Type B pancreatic cell (in vitro differentiated cells): ENCODE measurements at regions not wholly inside any gene's neighbourhood (a gene's known extent, or its start where the extent isn't known, plus 50 kb on each side); places are given as distances from the start of the nearest gene placed in this dataset.
A peak's percentile ranks its signal among the peaks of the same experiment; 100 is the strongest.
"Not testable (repeated sequence)": the region's sequence is repeated elsewhere in the genome, so short reads cannot be mapped to it uniquely, and the experiment has no call there.

Experiments
- DNase-seq: peaks from one replicate; pipeline ENCODE4 v3.0.0; 2021; ENCODE audit warnings: mixed read lengths; ENCODE audit not compliant: unreplicated experiment; ENCODE audit errors: extremely low spot score
- H3K27ac Mint-ChIP-seq: 2 replicates; pipeline ENCODE4 v1.8.0; 2021; ENCODE audit warnings: mild to moderate bottlenecking, mixed read lengths
- H3K27me3 Mint-ChIP-seq: 2 replicates; pipeline ENCODE4 v1.8.0; 2021; ENCODE audit warnings: mixed read lengths
- H3K36me3 Mint-ChIP-seq: 2 replicates; pipeline ENCODE4 v1.8.0; 2021; ENCODE audit warnings: mixed read lengths
- H3K4me1 Mint-ChIP-seq: one replicate; pipeline ENCODE4 v1.8.0; 2021; ENCODE audit warnings: mixed read lengths; ENCODE audit not compliant: unreplicated experiment
- H3K4me3 Mint-ChIP-seq: 2 replicates; pipeline ENCODE4 v1.8.0; 2021; ENCODE audit warnings: mild to moderate bottlenecking, mixed read lengths
- H3K9me3 Mint-ChIP-seq: 2 replicates; pipeline ENCODE4 v1.8.0; 2021; ENCODE audit warnings: mixed read lengths
- TF ChIP-seq, protein P1 (sequence below): fragments of 200-600 bp; sonication (generic); conservative IDR thresholded peaks from 2 replicates; pipeline ENCODE4 v1.5.0; 2021; ENCODE audit warnings: antibody characterized with exemption, mild to moderate bottlenecking

GRCh38 chr2:14778015-14778414, 145.5 kb downstream of the LRATD1 start:
- TF ChIP-seq, protein P1, sequence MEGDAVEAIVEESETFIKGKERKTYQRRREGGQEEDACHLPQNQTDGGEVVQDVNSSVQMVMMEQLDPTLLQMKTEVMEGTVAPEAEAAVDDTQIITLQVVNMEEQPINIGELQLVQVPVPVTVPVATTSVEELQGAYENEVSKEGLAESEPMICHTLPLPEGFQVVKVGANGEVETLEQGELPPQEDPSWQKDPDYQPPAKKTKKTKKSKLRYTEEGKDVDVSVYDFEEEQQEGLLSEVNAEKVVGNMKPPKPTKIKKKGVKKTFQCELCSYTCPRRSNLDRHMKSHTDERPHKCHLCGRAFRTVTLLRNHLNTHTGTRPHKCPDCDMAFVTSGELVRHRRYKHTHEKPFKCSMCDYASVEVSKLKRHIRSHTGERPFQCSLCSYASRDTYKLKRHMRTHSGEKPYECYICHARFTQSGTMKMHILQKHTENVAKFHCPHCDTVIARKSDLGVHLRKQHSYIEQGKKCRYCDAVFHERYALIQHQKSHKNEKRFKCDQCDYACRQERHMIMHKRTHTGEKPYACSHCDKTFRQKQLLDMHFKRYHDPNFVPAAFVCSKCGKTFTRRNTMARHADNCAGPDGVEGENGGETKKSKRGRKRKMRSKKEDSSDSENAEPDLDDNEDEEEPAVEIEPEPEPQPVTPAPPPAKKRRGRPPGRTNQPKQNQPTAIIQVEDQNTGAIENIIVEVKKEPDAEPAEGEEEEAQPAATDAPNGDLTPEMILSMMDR: no peak
- Mint-ChIP-seq H3K4me3 (no peak overlapping the region), H3K4me1 (peaks cover 18% of the 10 kb centered on the region), H3K27me3 (peaks cover 4% of the 10 kb centered on the region), H3K27ac (no peak overlapping the region), H3K36me3 (no peaks in the 10 kb centered on the region), H3K9me3 (no peaks in the 10 kb centered on the region)
- DNase-seq: no peak

- Mint-ChIP-seq H3K36me3 (no peaks in the 10 kb centered on the region), H3K4me3 (no peak overlapping the region), H3K27ac (no peak overlapping the region), H3K9me3 (no peaks in the 10 kb centered on the region), H3K27me3 (peaks cover 4% of the 10 kb centered on the region), H3K4me1 (peaks cover 18% of the 10 kb centered on the region)
- DNase-seq: no peak
- TF ChIP-seq, protein P1: no peak
Measured at GRCh38 chr2:14779252-14779651, 146.7 kb downstream of the LRATD1 start.

DNA sequence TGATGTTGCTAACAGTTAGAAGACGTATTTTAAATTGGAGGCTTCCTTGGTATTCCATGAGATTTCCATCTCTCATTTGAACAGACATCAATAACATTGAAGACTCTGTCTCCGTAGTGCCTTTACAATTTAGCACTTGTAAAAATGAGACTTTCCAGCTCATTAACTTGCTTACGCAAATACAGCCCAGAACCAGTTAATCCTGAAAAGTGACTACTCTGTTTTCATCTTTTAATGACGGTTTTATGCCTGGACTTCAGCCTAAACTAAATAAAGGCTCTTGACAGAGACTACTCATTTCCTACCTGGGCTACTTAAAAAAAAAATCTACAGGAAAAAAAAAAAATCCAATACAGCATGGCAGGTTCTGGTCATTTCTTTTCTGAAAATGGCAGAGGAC, 148.6 kb downstream of the LRATD1 start:
- no peak for DNase-seq
- H3K27me3 Mint-ChIP-seq: peaks cover 4% of the 10 kb centered on the region
- H3K9me3 Mint-ChIP-seq: no peaks in the 10 kb centered on the region
- H3K27ac Mint-ChIP-seq: no peak overlapping the region
- H3K4me3 Mint-ChIP-seq: peak overlapping the region; percentile 11
- no peaks in the 10 kb centered on the region for H3K36me3 Mint-ChIP-seq
- H3K4me1 Mint-ChIP-seq: peaks cover 18% of the 10 kb centered on the region
- TF ChIP-seq, protein P1: no peak

DNA sequence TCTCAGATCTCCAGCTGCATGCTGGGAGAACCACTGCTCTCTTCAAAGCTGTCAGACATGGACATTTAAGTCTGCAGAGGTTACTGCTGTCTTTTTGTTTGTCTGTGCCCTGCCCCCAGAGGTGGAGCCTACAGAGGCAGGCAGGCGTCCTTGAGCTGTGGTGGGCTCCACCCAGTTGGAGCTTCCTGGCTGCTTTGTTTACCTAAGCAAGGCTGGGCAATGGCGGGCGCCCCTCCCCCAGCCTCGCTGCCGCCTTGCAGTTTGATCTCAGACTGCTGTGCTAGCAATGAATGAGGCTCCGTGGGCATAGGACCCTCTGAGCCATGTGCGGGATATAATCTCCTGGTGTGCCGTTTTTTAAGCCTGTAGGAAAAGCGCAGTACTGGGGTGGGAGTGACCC, 156.3 kb downstream of the LRATD1 start:
- not testable (repeated sequence) for DNase-seq, H3K9me3 Mint-ChIP-seq, H3K27ac Mint-ChIP-seq, H3K4me3 Mint-ChIP-seq, H3K4me1 Mint-ChIP-seq, H3K36me3 Mint-ChIP-seq, H3K27me3 Mint-ChIP-seq

GRCh38 chr2:14790041-14790640, 157.6 kb downstream of the LRATD1 start:
- no peak overlapping the region for H3K4me3 Mint-ChIP-seq
- no peak for DNase-seq

GRCh38 chr2:14803994-14804393, 171.5 kb downstream of the LRATD1 start:
- Mint-ChIP-seq H3K4me1 (no peaks in the 10 kb centered on the region), H3K27me3 (no peaks in the 10 kb centered on the region), H3K36me3 (no peaks in the 10 kb centered on the region), H3K27ac (no peak overlapping the region), H3K9me3 (no peaks in the 10 kb centered on the region), H3K4me3 (no peak overlapping the region)
- TF ChIP-seq, protein P1: no peak
- DNase-seq: no peak

More at GRCh38 chr2:14790041-14790640, 157.6 kb downstream of the LRATD1 start:
- H3K27me3 Mint-ChIP-seq: no peaks in the 10 kb centered on the region
- H3K36me3 Mint-ChIP-seq: no peaks in the 10 kb centered on the region
- no peaks in the 10 kb centered on the region for H3K4me1 Mint-ChIP-seq
- H3K27ac Mint-ChIP-seq: no peak overlapping the region
- H3K9me3 Mint-ChIP-seq: no peaks in the 10 kb centered on the region
- TF ChIP-seq, protein P1: no peak
